Keratinocyte (primary cell): ENCODE measurements at regions not wholly inside any gene's neighbourhood (a gene's known extent, or its start where the extent isn't known, plus 50 kb on each side); places are given as distances from the start of the nearest gene placed in this dataset.

Source experiments
- DNase-seq: peaks from one replicate; pipeline ENCODE4 v3.0.0-alpha.2; 2011; ENCODE audit warnings: low read depth, missing footprints, low spot score
- FAIRE-seq: peaks from 2 replicates; lab custom pipeline; 2011; peaks lifted over from hg19 to GRCh38; lab: Jason Lieb, UNC
- H2AFZ ChIP-seq: 2 replicates; pipeline ENCODE4 v1.6.0; 2012; ENCODE audit warnings: low read length, control low read depth, inconsistent platforms; ENCODE audit not compliant: control insufficient read depth
- H3K27ac ChIP-seq: 2 replicates; pipeline ENCODE4 v1.5.1; 2011; ENCODE audit warnings: low read length; ENCODE audit not compliant: control insufficient read depth, insufficient read depth
- H3K27me3 ChIP-seq: 3 replicates; pipeline ENCODE4 v1.6.0; 2011; ENCODE audit warnings: low read length; ENCODE audit not compliant: control insufficient read depth, insufficient read depth; ENCODE audit errors: extremely low read depth
- H3K36me3 ChIP-seq, 2 experiments: 2 replicates in 1 of 2; 3 replicates in 1 of 2; pipeline ENCODE4 v1.5.1; 2011; ENCODE audit warnings: low read length in 2 of 2, mild to moderate bottlenecking in 1 of 2; ENCODE audit not compliant: control insufficient read depth in 2 of 2, insufficient read depth in 2 of 2; ENCODE audit errors: extremely low read depth in 1 of 2
- H3K4me1 ChIP-seq: 3 replicates; pipeline ENCODE4 v1.5.1; 2011; ENCODE audit warnings: low read length; ENCODE audit not compliant: control insufficient read depth, insufficient read depth; ENCODE audit errors: extremely low read depth
- H3K4me2 ChIP-seq: 3 replicates; pipeline ENCODE4 v1.6.0; 2011; ENCODE audit warnings: low read depth, low read length; ENCODE audit not compliant: control insufficient read depth, insufficient read depth; ENCODE audit errors: extremely low read depth
- H3K4me3 ChIP-seq, 3 experiments: fragments of 200-600 bp in 1 of 3; sonication (generic) in 1 of 3; 2 replicates in 2 of 3; 3 replicates in 1 of 3; pipeline ENCODE4 v1.5.1; 2011 to 2016; ENCODE audit warnings: low read length in 3 of 3, mild to moderate bottlenecking in 3 of 3, control low read depth in 2 of 3, inconsistent platforms in 1 of 3, low read depth in 1 of 3, mixed read lengths in 1 of 3, mixed run types in 1 of 3, moderate library complexity in 1 of 3; ENCODE audit not compliant: control insufficient read depth in 2 of 3, insufficient read depth in 2 of 3; ENCODE audit errors: extremely low read depth in 1 of 3
- H3K79me2 ChIP-seq: 2 replicates; pipeline ENCODE4 v1.6.0; 2012; ENCODE audit warnings: low read length; ENCODE audit not compliant: control insufficient read depth, insufficient read depth
- H3K9ac ChIP-seq: 3 replicates; pipeline ENCODE4 v1.6.0; 2011; ENCODE audit warnings: low read length; ENCODE audit not compliant: control insufficient read depth, insufficient read depth; ENCODE audit errors: extremely low read depth
- H3K9me1 ChIP-seq: 3 replicates; pipeline ENCODE4 v1.6.0; 2011; ENCODE audit warnings: low read length; ENCODE audit not compliant: control insufficient read depth, insufficient read depth; ENCODE audit errors: extremely low read depth
- H3K9me3 ChIP-seq: 2 replicates; pipeline ENCODE4 v1.5.1; 2012; ENCODE audit warnings: low read depth, low read length; ENCODE audit not compliant: control insufficient read depth
- H4K20me1 ChIP-seq: 3 replicates; pipeline ENCODE4 v1.6.0; 2011; ENCODE audit warnings: low read length; ENCODE audit not compliant: control insufficient read depth, insufficient read depth; ENCODE audit errors: extremely low read depth
- EZH2 ChIP-seq: IDR thresholded peaks from one replicate; pipeline ENCODE4 v1.6.1; 2012; ENCODE audit warnings: inconsistent platforms, mild to moderate bottlenecking, low read length, moderate library complexity
- dilution Hi-C: fragments of 300-500 bp; cut with MboI; formaldehyde crosslinking; loops from one replicate; pipeline ENCODE4 v1.7.0; 2020; ENCODE audit warnings: low sequenced_read_pairs; ENCODE audit not compliant: extremely low pct_ligation_motif_present
- TF ChIP-seq, protein P1 (sequence below), 3 experiments: IDR thresholded peaks in 1 of 3; conservative IDR thresholded peaks in 1 of 3; optimal IDR thresholded peaks in 1 of 3; 2 replicates in 2 of 3; 3 replicates in 1 of 3; pipeline versions ENCODE3 to v1.5.1; 2011; ENCODE audit warnings: low read length in 3 of 3, mild to moderate bottlenecking in 3 of 3, moderate library complexity in 2 of 3, control low read depth in 1 of 3, inconsistent platforms in 1 of 3; ENCODE audit not compliant: insufficient read depth in 2 of 3; ENCODE audit errors: extremely low read depth in 1 of 3

DNA sequence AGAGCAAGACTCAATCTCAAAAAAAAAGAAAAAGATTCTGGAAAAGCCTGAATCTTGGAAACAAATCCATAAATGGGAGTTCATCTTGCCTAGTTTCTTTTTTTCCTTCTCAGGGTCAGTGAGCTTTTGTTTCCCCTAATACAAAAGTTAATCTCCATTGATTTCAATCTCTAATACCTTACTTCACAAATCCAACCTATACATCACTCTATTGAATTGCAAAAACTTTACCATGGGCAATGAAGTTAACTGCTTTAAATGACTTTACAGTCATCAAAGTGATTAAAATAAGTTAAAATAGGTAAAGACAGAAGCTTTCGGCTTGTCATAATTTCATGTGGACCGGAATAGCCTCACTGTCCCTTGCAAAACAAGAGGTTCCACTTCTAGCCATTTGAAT lies 1012.7 kb upstream of the SEL1L start:
- Histone ChIP-seq H3K9me3 (no peaks in the 10 kb centered on the region), H3K9ac (no peak overlapping the region), H3K36me3 (no peaks in the 10 kb centered on the region), H3K4me2 (no peak overlapping the region), H3K79me2 (no peaks in the 10 kb centered on the region), H2AFZ (no peak overlapping the region), H4K20me1 (no peaks in the 10 kb centered on the region), H3K4me1 (no peaks in the 10 kb centered on the region), H3K27me3 (no peaks in the 10 kb centered on the region), H3K27ac (no peak overlapping the region), H3K4me3 (no peak overlapping the region), H3K9me1 (no peaks in the 10 kb centered on the region)
- TF ChIP-seq, protein P1, sequence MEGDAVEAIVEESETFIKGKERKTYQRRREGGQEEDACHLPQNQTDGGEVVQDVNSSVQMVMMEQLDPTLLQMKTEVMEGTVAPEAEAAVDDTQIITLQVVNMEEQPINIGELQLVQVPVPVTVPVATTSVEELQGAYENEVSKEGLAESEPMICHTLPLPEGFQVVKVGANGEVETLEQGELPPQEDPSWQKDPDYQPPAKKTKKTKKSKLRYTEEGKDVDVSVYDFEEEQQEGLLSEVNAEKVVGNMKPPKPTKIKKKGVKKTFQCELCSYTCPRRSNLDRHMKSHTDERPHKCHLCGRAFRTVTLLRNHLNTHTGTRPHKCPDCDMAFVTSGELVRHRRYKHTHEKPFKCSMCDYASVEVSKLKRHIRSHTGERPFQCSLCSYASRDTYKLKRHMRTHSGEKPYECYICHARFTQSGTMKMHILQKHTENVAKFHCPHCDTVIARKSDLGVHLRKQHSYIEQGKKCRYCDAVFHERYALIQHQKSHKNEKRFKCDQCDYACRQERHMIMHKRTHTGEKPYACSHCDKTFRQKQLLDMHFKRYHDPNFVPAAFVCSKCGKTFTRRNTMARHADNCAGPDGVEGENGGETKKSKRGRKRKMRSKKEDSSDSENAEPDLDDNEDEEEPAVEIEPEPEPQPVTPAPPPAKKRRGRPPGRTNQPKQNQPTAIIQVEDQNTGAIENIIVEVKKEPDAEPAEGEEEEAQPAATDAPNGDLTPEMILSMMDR (optimal IDR thresholded peaks at IDR 0.05 in 1 of 3, IDR thresholded peaks at IDR 0.05 in 1 of 3, conservative IDR thresholded peaks at IDR 0.05 in 1 of 3; ENCODE audit: extremely low read depth in 1 of 3, insufficient read depth in 2 of 3, low read length in 3 of 3), result no peak
- no peak for TF ChIP-seq EZH2
- FAIRE-seq, result no peak
- no peak for DNase-seq
- dilution Hi-C loops, result no loop called here

DNA sequence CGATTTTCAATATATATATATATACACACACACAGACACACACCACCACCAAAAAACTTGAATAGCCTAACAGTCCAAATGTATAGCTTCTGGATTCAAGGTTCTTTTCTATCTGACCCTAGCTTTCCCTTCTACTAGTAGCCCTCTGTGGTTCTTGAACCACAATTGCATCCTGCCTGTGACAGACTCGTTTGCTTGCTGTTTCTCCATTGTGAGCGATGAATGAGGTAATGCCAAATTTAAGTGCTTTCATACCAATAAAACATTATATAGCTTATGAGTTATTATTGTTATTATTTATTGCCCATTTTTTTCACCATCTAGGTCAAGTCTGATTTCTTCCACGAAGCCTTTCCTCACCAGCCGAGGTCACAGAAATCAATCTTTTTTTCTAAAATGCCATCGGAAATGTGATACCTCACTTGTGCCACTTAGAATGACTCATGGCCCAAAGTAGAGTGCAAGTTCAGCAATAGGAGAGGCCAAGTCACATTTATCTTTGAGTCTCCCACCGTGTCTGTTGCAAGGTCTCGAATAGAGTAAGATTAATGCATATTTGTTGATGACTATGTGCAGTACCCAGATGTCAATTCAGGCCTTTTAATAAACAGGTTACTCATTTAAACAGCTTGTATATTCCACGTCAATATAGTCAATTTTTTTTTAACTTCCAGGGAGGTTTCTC lies 1015.8 kb upstream of the SEL1L start:
- no peak overlapping the region for H3K4me2 ChIP-seq
- H3K79me2 ChIP-seq, result no peaks in the 10 kb centered on the region
- no peaks in the 10 kb centered on the region for H3K4me1 ChIP-seq
- DNase-seq, result no peak
- no peak overlapping the region for H2AFZ ChIP-seq
- no peak for FAIRE-seq
- no peak overlapping the region for H3K4me3 ChIP-seq
- no peaks in the 10 kb centered on the region for H3K36me3 ChIP-seq
- H4K20me1 ChIP-seq, result no peaks in the 10 kb centered on the region
- dilution Hi-C loops, result no loop called here
- H3K9me1 ChIP-seq, result no peaks in the 10 kb centered on the region
- no peak overlapping the region for H3K27ac ChIP-seq
- H3K27me3 ChIP-seq, result no peaks in the 10 kb centered on the region
- TF ChIP-seq, protein P1 (optimal IDR thresholded peaks at IDR 0.05 in 1 of 3, IDR thresholded peaks at IDR 0.05 in 1 of 3, conservative IDR thresholded peaks at IDR 0.05 in 1 of 3; ENCODE audit: extremely low read depth in 1 of 3, insufficient read depth in 2 of 3, low read length in 3 of 3), result no peak
- no peak for TF ChIP-seq EZH2
- H3K9ac ChIP-seq, result no peak overlapping the region
- H3K9me3 ChIP-seq, result no peaks in the 10 kb centered on the region
